GM23248 (cell line): ENCODE measurements at regions not wholly inside any gene's neighbourhood (a gene's known extent, or its start where the extent isn't known, plus 50 kb on each side); places are given as distances from the start of the nearest gene placed in this dataset.
"Not testable (repeated sequence)": the region's sequence is repeated elsewhere in the genome, so short reads cannot be mapped to it uniquely, and the experiment has no call there.

ENCODE experiments used
- EZH2 ChIP-seq: fragments of 200-600 bp; sonication (generic); IDR thresholded peaks from 2 replicates; pipeline ENCODE4 v1.6.1; 2018; ENCODE audit warnings: antibody characterized with exemption, mild to moderate bottlenecking; ENCODE audit not compliant: insufficient read depth, poor library complexity, severe bottlenecking
- EZH2phosphoT487 ChIP-seq: fragments of 200-600 bp; sonication (generic); IDR thresholded peaks from 2 replicates; pipeline ENCODE4 v1.6.1; 2018; ENCODE audit warnings: antibody characterized with exemption, moderate library complexity, mild to moderate bottlenecking, low read depth; ENCODE audit not compliant: insufficient read depth

DNA sequence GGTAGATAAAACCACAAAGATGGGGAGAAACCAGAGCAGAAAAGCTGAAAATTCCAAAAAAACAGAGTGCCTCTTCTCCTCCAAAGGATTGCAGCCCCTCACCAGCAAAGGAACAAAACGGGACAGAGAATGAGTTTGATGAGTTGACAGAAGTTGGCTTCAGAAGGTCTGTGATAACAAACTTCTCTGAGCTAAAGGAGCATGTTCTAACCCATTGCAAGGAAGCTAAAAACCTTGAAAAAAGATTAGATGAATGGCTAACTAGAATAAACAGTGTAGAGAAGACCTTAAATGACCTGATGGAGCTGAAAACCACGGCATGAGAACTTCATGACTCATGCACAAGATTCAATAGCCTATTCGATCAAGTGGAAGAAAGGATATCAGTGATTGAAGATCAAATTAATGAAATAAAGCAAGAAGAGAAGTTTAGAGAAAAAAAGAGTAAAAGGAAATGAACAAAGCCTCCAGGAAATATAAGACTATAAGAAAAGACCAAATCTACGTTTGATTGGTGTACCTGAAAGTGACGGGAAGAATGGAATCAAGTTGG is 67.5 kb upstream of the NEDD9 start:
- TF ChIP-seq EZH2, EZH2phosphoT487: not testable (repeated sequence)
